GM18907 (cell line): ENCODE measurements at regions not wholly inside any gene's neighbourhood (a gene's known extent, or its start where the extent isn't known, plus 50 kb on each side); places are given as distances from the start of the nearest gene placed in this dataset.

Experiments
- ATAC-seq: cut with Tn5 transposase; IDR thresholded peaks from one replicate; pipeline ENCODE4 v1.9.1; 2021; ENCODE audit warnings: mild to moderate bottlenecking, moderate library complexity; ENCODE audit not compliant: unreplicated experiment

- no peak for ATAC-seq
Observed at GRCh38 chr14:78071016-78071549, 99.1 kb upstream of the NRXN3 start.

GRCh38 chr14:78073028-78073427 lies 97.1 kb upstream of the NRXN3 start:
- ATAC-seq: no peak

- no peak for ATAC-seq
Observed at GRCh38 chr14:78074561-78074960, 95.6 kb upstream of the NRXN3 start.

- ATAC-seq: no peak
Observed at GRCh38 chr14:78075033-78075432, 95.1 kb upstream of the NRXN3 start.

- no peak for ATAC-seq
Observed at GRCh38 chr14:78075555-78076277, 94.5 kb upstream of the NRXN3 start.

- ATAC-seq: no peak
Observed at GRCh38 chr14:78081245-78081644, 88.9 kb upstream of the NRXN3 start.

- no peak for ATAC-seq
Observed at GRCh38 chr14:78083837-78084236, 86.3 kb upstream of the NRXN3 start.

- no peak for ATAC-seq
Observed at GRCh38 chr14:78086342-78086741, 83.8 kb upstream of the NRXN3 start.

- ATAC-seq: no peak
Observed at GRCh38 chr14:78088916-78089315, 81.3 kb upstream of the NRXN3 start.

- no peak for ATAC-seq
Observed at GRCh38 chr14:78090864-78091263, 79.3 kb upstream of the NRXN3 start.

GRCh38 chr14:78091361-78091760 lies 78.8 kb upstream of the NRXN3 start:
- no peak for ATAC-seq

GRCh38 chr14:78092040-78092439 lies 78.1 kb upstream of the NRXN3 start:
- ATAC-seq: no peak

- no peak for ATAC-seq
Observed at GRCh38 chr14:78103271-78103670, 66.9 kb upstream of the NRXN3 start.

GRCh38 chr14:78104160-78104559 lies 66.0 kb upstream of the NRXN3 start:
- no peak for ATAC-seq

GRCh38 chr14:78104655-78105054 lies 65.5 kb upstream of the NRXN3 start:
- ATAC-seq: no peak

- no peak for ATAC-seq
Observed at GRCh38 chr14:78106381-78106780, 63.8 kb upstream of the NRXN3 start.

- ATAC-seq: no peak
Observed at GRCh38 chr14:78107166-78107565, 63.0 kb upstream of the NRXN3 start.

- ATAC-seq: no peak
Observed at GRCh38 chr14:78119440-78119839, 50.7 kb upstream of the NRXN3 start.
